Central memory CD8-positive, alpha-beta T cell (primary cell): ENCODE measurements at regions not wholly inside any gene's neighbourhood (a gene's known extent, or its start where the extent isn't known, plus 50 kb on each side); places are given as distances from the start of the nearest gene placed in this dataset.

Experiments
- ATAC-seq: fragments of 150-1000 bp; cut with Tn5 transposase; replicated peaks from 2 replicates; pipeline ENCODE4 v1.10.0; 2022; ENCODE audit warnings: mild to moderate bottlenecking, moderate FRiP score, moderate number of reproducible peaks; ENCODE audit not compliant: poor library complexity, severe bottlenecking; ENCODE audit errors: extremely low read depth
- DNase-seq, 2 donors: peaks; one replicate each; pipeline ENCODE4 v3.0.0; 2021; ENCODE audit warnings: low spot score in 2 of 2
- H3K27ac Mint-ChIP-seq: one replicate; pipeline ENCODE4 v1.8.0; 2022; ENCODE audit warnings: low read depth, mild to moderate bottlenecking, moderate library complexity, mixed read lengths
- H3K27me3 Mint-ChIP-seq: one replicate; pipeline ENCODE4 v1.8.0; 2022; ENCODE audit warnings: mixed read lengths
- H3K36me3 Mint-ChIP-seq: one replicate; pipeline ENCODE4 v1.8.0; 2022; ENCODE audit warnings: mild to moderate bottlenecking, moderate library complexity, mixed read lengths; ENCODE audit not compliant: insufficient read depth
- H3K4me1 Mint-ChIP-seq: one replicate; pipeline ENCODE4 v1.8.0; 2022; ENCODE audit warnings: mixed read lengths
- H3K4me3 Mint-ChIP-seq: one replicate; pipeline ENCODE4 v1.8.0; 2022; ENCODE audit warnings: mild to moderate bottlenecking, moderate library complexity, mixed read lengths
- H3K9me3 Mint-ChIP-seq: one replicate; pipeline ENCODE4 v1.8.0; 2022; ENCODE audit warnings: mixed read lengths

GRCh38 chr15:52857937-52858781 is 68.0 kb upstream of the ONECUT1 start:
- Mint-ChIP-seq H3K4me1 (no peaks in the 10 kb centered on the region), H3K9me3 (no peaks in the 10 kb centered on the region), H3K36me3 (no peaks in the 10 kb centered on the region), H3K27ac (no peak overlapping the region), H3K4me3 (no peak overlapping the region), H3K27me3 (peaks cover 44% of the 10 kb centered on the region)
- ATAC-seq (no peak), DNase-seq (no peak)

- Mint-ChIP-seq H3K9me3 (no peaks in the 10 kb centered on the region), H3K36me3 (no peaks in the 10 kb centered on the region), H3K27ac (no peak overlapping the region), H3K4me1 (no peaks in the 10 kb centered on the region), H3K27me3 (peaks cover 44% of the 10 kb centered on the region), H3K4me3 (no peak overlapping the region)
- DNase-seq (no peak), ATAC-seq (no peak)
These were observed 67.3 kb upstream of the ONECUT1 start for GRCh38 chr15:52857471-52857870.

- DNase-seq = no peak
- no peaks in the 10 kb centered on the region for H3K9me3 Mint-ChIP-seq
- ATAC-seq = no peak
- H3K27ac Mint-ChIP-seq = no peak overlapping the region
- H3K36me3 Mint-ChIP-seq = no peaks in the 10 kb centered on the region
- H3K4me3 Mint-ChIP-seq = no peak overlapping the region
- H3K27me3 Mint-ChIP-seq = peaks cover 43% of the 10 kb centered on the region
- H3K4me1 Mint-ChIP-seq = no peaks in the 10 kb centered on the region
These were observed 66.2 kb upstream of the ONECUT1 start for GRCh38 chr15:52856286-52856685.

GRCh38 chr15:52855157-52855556 is 65.0 kb upstream of the ONECUT1 start:
- H3K4me1 Mint-ChIP-seq = no peaks in the 10 kb centered on the region
- H3K27ac Mint-ChIP-seq = no peak overlapping the region
- DNase-seq (no peak), ATAC-seq (no peak)
- H3K27me3 Mint-ChIP-seq = peaks cover 55% of the 10 kb centered on the region
- H3K36me3 Mint-ChIP-seq = no peaks in the 10 kb centered on the region
- H3K4me3 Mint-ChIP-seq = no peak overlapping the region
- no peaks in the 10 kb centered on the region for H3K9me3 Mint-ChIP-seq

- DNase-seq (no peak), ATAC-seq (no peak)
- Mint-ChIP-seq H3K9me3 (no peaks in the 10 kb centered on the region), H3K27ac (no peak overlapping the region), H3K36me3 (no peaks in the 10 kb centered on the region), H3K27me3 (peaks cover 33% of the 10 kb centered on the region), H3K4me1 (no peaks in the 10 kb centered on the region), H3K4me3 (no peak overlapping the region)
These were observed 54.7 kb upstream of the ONECUT1 start for GRCh38 chr15:52844823-52845222.
